ENCODE measurements at regions not wholly inside any gene's neighbourhood (a gene's known extent, or its start where the extent isn't known, plus 50 kb on each side); places are given as distances from the start of the nearest gene placed in this dataset.
"Not testable (repeated sequence)": the region's sequence is repeated elsewhere in the genome, so short reads cannot be mapped to it uniquely, and the experiment has no call there.

DNA sequence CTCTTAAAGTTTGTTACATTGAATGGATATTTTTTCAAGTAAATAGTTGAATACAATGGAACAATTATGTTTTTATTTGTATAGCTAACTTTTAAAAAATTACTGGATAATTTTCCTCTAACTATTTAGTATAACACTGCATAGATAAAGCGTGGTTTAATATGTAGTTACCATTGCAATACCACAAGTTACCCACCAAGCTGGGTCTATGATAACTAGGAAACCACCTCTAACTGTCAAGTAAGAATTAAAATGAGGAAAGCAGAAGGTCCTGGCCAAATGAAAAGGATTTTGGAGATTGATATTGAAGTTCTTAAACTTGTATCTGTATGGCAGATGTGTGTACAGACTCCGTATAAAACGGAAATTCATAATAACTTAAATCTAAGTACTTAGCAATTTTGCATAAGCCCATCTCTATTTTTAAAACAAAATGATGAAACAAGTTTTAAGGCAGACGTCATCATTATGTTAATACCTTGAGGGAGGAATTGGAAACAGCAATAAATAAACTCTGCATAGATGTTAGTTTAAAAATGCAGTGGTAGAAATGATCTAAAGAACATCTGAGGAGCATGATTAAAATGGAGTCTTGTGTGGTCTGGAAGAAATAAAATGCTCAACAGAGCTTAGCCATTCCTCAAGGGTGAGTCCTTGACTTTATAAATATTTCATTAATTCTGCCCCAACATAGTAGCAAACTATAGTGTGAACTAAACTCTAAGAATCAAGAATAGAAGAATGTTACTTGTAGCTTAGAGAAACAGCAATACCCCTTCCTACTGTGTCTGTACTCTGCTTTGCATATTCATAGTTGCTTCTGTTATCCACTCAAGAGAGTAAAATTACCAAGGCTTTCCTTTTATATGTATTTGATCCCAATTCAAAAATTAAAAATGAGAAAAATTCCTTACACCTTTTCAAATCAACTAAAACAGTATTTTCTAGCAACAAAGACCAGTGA, 206.4 kb upstream of the FERD3L start:
- TF ChIP-seq, protein P1, sequence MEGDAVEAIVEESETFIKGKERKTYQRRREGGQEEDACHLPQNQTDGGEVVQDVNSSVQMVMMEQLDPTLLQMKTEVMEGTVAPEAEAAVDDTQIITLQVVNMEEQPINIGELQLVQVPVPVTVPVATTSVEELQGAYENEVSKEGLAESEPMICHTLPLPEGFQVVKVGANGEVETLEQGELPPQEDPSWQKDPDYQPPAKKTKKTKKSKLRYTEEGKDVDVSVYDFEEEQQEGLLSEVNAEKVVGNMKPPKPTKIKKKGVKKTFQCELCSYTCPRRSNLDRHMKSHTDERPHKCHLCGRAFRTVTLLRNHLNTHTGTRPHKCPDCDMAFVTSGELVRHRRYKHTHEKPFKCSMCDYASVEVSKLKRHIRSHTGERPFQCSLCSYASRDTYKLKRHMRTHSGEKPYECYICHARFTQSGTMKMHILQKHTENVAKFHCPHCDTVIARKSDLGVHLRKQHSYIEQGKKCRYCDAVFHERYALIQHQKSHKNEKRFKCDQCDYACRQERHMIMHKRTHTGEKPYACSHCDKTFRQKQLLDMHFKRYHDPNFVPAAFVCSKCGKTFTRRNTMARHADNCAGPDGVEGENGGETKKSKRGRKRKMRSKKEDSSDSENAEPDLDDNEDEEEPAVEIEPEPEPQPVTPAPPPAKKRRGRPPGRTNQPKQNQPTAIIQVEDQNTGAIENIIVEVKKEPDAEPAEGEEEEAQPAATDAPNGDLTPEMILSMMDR (conservative IDR thresholded peaks at IDR 0.05; ENCODE audit: control insufficient read depth, insufficient read depth, low read depth, low read length): no peak
- no peak overlapping the region for H3K4me3 ChIP-seq (ENCODE audit: control insufficient read depth, low read depth, low read length)
- no peak for DNase-seq (ENCODE audit: low read depth)

DNA sequence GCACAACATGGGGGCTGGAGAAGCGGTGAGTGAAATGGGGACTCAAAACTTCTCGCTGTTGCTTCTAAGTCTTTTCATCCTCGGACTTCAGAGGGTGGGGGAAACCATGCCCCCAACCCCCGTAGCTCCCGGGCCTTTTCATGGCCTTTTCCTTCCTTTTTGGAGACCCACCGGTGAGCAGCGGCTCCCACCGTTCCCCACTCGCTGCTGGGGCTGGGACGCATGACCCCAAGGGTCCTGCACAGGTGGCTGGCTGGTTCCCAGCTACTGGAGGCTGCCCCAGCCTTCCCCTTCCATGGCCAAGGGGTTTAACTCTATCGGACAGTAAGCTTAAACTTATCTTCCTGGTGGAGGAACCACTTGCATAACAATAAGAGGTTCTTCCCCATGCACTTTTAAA, 194.3 kb upstream of the FERD3L start:
- DNase-seq (ENCODE audit: low read depth): no peak
- no peak overlapping the region for H3K4me3 ChIP-seq (ENCODE audit: control insufficient read depth, low read depth, low read length)
- TF ChIP-seq, protein P1 (conservative IDR thresholded peaks at IDR 0.05; ENCODE audit: control insufficient read depth, insufficient read depth, low read depth, low read length): no peak

DNA sequence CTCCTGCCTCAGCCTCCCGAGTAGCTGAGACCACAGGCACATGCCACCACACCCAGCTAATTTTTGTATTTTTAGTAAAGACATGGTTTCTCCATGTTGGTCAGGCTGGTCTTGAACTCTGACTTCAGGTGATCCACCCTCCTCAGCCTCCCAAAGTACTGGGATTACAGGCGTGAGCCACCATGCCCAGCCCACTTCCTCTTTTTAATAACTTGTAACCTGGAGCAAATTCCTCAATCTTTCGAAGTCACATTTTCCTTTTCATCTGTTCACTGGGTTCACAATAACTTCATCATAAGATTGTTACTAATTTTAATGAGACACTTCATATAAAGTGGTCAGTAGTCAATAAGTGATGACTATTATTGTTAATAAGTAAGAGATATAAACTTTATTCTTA, 193.3 kb upstream of the FERD3L start:
- not testable (repeated sequence) for DNase-seq (ENCODE audit: low read depth); H3K4me3 ChIP-seq (ENCODE audit: control insufficient read depth, low read depth, low read length)

DNA sequence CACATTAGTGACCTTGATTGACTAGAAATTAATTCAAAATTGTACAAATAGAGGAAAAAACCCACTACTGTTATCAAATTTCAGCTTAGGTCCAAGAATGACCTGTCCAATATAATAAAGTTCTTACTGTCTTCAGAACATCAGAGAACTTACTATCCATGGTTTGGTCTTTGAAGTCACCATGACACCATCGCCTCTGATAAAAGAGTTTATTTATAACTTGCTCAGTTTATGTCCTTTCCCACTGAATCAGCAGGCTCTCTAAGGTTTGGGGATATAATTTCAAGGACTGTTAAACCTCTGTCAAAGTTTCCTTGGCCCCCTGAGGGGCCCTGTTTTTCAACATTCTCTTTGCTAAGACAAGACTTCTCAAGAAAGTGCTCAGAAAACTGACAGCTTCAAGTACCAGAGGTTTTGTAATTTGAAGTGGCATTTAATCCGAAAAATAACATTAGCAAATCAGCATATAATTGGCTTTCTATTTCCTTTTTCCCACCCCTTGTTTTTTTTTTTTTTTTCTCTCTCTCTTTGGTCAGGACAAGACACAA, 191.7 kb upstream of the FERD3L start:
- no peak for DNase-seq (ENCODE audit: low read depth)
- no peak overlapping the region for H3K4me3 ChIP-seq (ENCODE audit: control insufficient read depth, low read depth, low read length)
- TF ChIP-seq, protein P1 (conservative IDR thresholded peaks at IDR 0.05; ENCODE audit: control insufficient read depth, insufficient read depth, low read depth, low read length): no peak

DNA sequence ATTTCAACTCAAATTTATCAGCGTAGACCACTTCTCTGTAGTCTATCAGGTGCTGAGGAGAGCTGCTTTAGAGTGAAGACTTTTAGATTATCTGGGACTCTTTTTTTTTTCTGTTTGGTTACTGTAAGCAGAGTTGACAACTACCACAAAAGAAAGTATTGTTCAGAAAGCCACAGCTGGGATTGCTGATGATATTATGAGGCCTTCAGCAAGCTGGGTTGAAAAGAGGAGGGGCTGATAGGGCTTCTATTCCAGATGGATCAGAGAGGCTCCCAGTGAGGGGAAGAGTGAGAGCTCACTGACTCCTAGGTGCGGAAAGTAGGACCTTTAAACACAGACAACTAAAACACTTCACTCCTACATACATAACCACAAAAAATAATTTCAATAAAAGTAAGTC, 188.5 kb upstream of the FERD3L start:
- no peak for DNase-seq (ENCODE audit: low read depth)
- H3K4me3 ChIP-seq (ENCODE audit: control insufficient read depth, low read depth, low read length): no peak overlapping the region
- TF ChIP-seq, protein P1 (conservative IDR thresholded peaks at IDR 0.05; ENCODE audit: control insufficient read depth, insufficient read depth, low read depth, low read length): no peak

DNA sequence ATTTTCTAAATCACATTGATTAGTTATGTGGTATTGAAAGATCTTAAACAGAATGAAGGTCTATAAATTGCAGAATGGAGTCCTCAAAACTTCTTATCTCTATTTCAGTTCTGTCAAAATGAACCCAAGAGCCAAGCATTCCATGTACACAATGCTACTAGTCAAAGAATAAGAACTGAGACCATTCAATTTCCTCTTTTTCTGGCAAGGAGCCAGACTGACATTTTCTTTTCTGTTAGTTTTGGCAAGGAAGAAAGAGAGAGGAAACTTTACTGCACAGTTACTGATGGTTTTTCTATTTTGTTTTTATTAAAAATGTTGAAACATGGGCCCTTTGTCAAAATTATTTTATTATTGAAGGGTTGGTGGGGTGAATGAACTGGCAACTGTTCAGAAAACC, 181.8 kb upstream of the FERD3L start:
- TF ChIP-seq, protein P1 (conservative IDR thresholded peaks at IDR 0.05; ENCODE audit: control insufficient read depth, insufficient read depth, low read depth, low read length): no peak
- DNase-seq (ENCODE audit: low read depth): peak; percentile 17

DNA sequence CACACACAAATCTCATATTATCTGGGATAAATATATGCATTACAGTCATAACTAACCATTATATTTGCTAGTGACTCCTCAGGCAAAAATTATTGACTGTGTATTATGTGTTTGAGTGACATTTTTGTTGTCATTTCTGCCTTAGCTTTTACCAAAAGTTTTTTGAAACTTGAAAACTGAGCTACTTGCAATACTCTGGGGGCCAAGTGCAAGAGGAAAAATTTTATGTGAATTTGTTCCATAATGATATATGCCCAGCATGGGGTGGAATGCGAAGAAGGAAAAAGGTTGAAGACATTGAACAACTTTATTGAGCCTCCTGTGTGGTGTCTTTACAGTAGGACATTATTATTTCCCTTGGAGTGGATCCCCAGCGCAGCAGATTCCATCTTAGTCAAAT, 176.8 kb upstream of the FERD3L start:
- no peak for DNase-seq (ENCODE audit: low read depth)
- TF ChIP-seq, protein P1 (conservative IDR thresholded peaks at IDR 0.05; ENCODE audit: control insufficient read depth, insufficient read depth, low read depth, low read length): no peak

More for the DNA sequence above, 181.8 kb upstream of the FERD3L start:
- H3K4me3 ChIP-seq (ENCODE audit: control insufficient read depth, low read depth, low read length): no peak overlapping the region

More for the DNA sequence above, 176.8 kb upstream of the FERD3L start:
- H3K4me3 ChIP-seq (ENCODE audit: control insufficient read depth, low read depth, low read length): no peak overlapping the region
